ENCODE measurements at regions not wholly inside any gene's neighbourhood (a gene's known extent, or its start where the extent isn't known, plus 50 kb on each side); places are given as distances from the start of the nearest gene placed in this dataset.

DNA sequence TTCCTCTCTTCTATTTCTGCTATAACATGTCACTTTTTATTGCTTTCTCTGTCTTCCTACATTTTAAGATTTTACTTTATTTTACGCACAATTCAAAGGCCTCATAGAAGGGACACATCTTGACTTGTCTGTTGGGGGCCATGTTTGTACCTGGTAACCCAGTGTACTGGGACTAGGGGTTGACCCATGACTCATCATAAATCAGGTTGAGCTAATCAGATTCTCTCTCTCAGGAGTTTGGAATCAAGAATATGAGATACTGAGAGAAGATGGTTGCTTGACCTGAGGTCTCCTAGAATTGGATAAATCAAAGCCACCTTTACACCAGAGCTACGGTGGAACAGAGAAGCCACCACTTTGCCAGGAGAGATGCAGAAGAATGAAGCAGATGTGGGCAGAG lies 153.0 kb downstream of the UXS1 start:
- H3K9me3 ChIP-seq: no peaks in the 10 kb centered on the region
- no peaks in the 10 kb centered on the region for H3K27me3 ChIP-seq (ENCODE audit: low read depth)
- H3K4me3 ChIP-seq: no peak overlapping the region

DNA sequence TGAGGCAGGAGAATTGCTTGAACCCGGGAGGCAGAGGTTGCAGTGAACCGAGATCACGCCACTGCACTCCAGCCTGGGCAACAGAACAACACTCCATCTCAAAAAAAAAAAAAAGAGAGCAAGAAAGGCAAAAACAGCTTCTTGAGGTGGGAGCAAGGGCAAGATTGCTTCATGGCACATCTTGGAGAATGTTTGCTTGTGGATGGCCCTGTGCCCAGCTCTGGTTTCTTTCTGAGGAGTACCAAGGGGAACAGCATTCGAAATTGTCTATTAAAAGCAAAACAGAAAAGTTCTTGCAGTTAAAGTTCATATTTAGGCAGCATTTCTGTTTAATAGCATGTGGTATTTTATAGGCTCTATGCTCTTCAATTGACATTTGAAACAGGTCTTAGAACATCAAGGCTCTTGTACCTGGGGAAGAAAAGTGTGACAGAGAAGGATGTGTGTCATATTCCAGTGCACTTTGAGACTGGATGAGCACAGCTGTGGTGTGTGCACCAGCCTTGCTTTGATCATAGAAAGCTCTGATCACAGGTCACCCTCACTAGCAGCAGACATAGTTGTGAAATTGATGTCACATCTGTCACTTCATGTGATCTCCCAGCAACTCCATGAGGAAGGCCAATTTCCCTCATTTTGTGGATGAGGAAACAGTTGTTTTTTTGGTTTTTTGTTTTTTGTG lies 154.3 kb downstream of the UXS1 start:
- no peaks in the 10 kb centered on the region for H3K9me3 ChIP-seq
- no peaks in the 10 kb centered on the region for H3K27me3 ChIP-seq (ENCODE audit: low read depth)
- DNase-seq (ENCODE audit: low spot score in 2 of 2): no peak
- no peaks in the 10 kb centered on the region for H3K36me3 ChIP-seq (replicated peaks)
- H3K4me1 ChIP-seq: no peaks in the 10 kb centered on the region
- in situ Hi-C loops (cut with MboI; ENCODE audit: low sequenced_read_pairs): no loop called here
- no peak overlapping the region for H3K4me3 ChIP-seq

More for the DNA sequence above, 153.0 kb downstream of the UXS1 start:
- in situ Hi-C loops (cut with MboI; ENCODE audit: low sequenced_read_pairs): no loop called here
- Histone ChIP-seq H3K4me1 (no peaks in the 10 kb centered on the region), H3K36me3 (replicated peaks) (no peaks in the 10 kb centered on the region)
- DNase-seq (ENCODE audit: low spot score in 2 of 2): no peak

DNA sequence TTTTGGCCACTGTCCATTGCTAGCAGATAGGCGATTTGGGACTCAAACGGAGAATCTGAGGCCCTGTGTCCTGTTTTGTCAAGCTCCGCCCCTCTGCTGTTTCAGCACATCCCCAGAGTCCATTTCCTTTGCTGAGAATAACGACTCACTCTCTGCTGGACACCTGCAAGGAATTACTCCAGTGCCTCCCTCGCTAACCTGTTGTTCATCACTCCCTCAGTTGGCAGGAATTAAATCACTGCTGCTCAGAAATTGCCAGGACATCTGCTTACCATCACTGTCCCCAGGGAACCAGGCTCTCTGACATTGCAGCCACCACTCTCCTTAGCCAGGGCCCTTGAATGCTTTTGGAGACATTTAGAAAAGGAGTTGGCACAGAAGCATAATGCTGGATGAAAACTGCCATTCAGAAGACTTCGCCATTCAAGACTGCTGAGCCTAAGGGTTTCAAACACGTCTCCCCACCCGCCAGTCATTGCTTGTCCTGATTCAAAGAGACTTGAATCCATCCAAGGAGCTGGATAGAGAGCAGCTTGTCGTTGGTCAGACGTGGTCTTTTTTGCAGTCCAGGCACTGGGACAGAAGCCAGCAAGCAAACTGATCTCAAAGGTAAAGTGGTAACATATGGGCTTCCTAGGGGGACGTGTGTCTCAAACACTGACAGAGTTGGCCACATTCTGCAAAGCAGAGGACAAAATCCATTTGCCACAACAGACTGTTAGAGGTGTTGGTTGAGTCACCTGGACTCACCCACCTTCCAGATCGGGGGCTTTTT lies 155.3 kb downstream of the UXS1 start:
- DNase-seq (ENCODE audit: low spot score in 2 of 2): no peak
- in situ Hi-C loops (cut with MboI; ENCODE audit: low sequenced_read_pairs): no loop called here
- H3K27me3 ChIP-seq (ENCODE audit: low read depth): no peaks in the 10 kb centered on the region

DNA sequence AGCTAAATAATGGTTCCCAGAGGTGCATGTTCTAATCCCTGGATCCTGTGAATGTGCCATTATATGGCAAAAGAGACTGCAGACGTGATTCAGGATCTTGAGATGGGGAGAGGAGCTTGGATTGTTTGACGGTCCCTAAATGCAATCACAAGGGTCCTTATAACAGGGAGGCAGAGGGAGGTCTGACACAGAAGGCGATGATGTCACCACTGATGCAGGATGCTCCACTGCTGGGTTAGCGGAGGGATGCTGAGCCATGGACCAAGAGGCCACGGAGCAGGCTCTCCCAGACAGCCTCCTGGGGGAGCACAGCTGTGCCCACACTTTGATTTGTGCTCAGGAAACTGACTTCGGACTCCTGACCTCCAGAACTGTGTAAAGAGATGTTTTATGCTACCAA lies 156.2 kb downstream of the UXS1 start:
- H3K36me3 ChIP-seq (replicated peaks): no peaks in the 10 kb centered on the region
- H3K9me3 ChIP-seq: no peaks in the 10 kb centered on the region
- no peak for DNase-seq (ENCODE audit: low spot score in 2 of 2)
- in situ Hi-C loops (cut with MboI; ENCODE audit: low sequenced_read_pairs): no loop called here
- H3K27me3 ChIP-seq (ENCODE audit: low read depth): no peaks in the 10 kb centered on the region
- H3K4me3 ChIP-seq: no peak overlapping the region
- H3K4me1 ChIP-seq: no peaks in the 10 kb centered on the region

More for the DNA sequence above, 155.3 kb downstream of the UXS1 start:
- Histone ChIP-seq H3K4me3 (no peak overlapping the region), H3K4me1 (no peaks in the 10 kb centered on the region), H3K36me3 (replicated peaks) (no peaks in the 10 kb centered on the region), H3K9me3 (no peaks in the 10 kb centered on the region)

DNA sequence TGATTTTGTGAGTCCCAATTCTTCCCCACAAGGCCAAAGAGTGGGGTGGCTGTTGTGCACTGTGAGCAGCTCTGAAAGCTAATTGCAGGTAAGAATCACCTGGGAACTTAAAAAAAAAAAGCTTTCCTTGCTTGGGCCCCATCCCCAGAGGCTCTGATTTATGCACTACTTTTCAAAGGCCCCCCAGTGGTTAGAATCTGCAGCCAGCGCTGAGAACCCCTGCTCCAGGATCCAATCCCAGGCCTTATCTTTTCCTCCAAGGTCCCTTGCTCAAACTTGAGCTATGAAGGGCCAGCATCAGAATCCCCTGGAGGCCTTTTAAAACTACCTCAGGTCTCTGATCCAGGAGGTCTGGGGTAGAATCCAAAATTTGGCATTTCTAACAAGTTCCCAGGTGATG lies 156.8 kb downstream of the UXS1 start:
- no peaks in the 10 kb centered on the region for H3K4me1 ChIP-seq
- no peaks in the 10 kb centered on the region for H3K36me3 ChIP-seq (replicated peaks)
- no peaks in the 10 kb centered on the region for H3K9me3 ChIP-seq
- H3K27me3 ChIP-seq (ENCODE audit: low read depth): no peaks in the 10 kb centered on the region
- DNase-seq (ENCODE audit: low spot score in 2 of 2): no peak
- no peak overlapping the region for H3K4me3 ChIP-seq
- in situ Hi-C loops (cut with MboI; ENCODE audit: low sequenced_read_pairs): no loop called here

DNA sequence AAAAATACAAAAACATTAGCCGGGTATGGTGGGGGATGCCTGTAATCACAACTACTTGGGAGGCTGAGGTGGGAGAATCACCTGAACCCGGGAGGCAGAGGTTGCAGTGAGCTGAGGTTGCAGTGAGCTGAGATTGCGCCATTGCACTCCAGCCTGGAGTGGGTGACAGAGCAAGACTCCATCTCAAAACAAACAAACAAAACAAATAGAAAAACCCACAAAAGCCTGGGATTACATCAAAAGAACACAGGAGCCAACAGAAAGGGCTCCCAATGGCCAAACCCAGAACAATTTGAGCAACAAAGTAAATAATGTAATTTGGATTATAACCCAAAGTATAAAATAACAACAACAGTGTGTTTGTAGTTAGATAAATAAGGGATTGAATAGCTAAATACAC lies 159.8 kb downstream of the UXS1 start:
- Histone ChIP-seq H3K4me3 (no peak overlapping the region), H3K9me3 (no peaks in the 10 kb centered on the region), H3K36me3 (replicated peaks) (no peaks in the 10 kb centered on the region), H3K4me1 (no peaks in the 10 kb centered on the region), H3K27me3 (ENCODE audit: low read depth) (no peaks in the 10 kb centered on the region)
- DNase-seq (ENCODE audit: low spot score in 2 of 2): no peak
- in situ Hi-C loops (cut with MboI; ENCODE audit: low sequenced_read_pairs): no loop called here

DNA sequence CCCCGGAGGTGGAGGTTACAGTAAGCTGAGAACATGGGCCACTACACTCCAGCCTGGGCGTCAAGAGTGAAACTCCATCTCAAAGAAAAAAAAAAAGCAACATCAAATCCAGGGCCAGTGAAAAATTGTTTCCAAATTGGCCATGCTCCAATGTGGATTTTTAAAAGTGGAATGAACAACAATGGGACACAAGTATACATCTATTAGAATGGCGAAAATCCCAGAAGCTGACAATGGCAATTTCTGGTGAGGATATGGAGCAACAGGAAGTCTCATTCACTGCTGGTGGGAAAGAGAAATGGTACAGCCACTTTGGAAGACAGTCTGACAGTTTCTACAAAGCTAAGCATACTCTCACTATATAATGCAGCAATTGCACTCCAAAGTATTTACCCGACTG lies 161.4 kb downstream of the UXS1 start:
- H3K36me3 ChIP-seq (replicated peaks): no peaks in the 10 kb centered on the region
- H3K9me3 ChIP-seq: no peaks in the 10 kb centered on the region
- H3K27me3 ChIP-seq (ENCODE audit: low read depth): no peaks in the 10 kb centered on the region
- no peak for DNase-seq (ENCODE audit: low spot score in 2 of 2)
- in situ Hi-C loops (cut with MboI; ENCODE audit: low sequenced_read_pairs): no loop called here
- H3K4me3 ChIP-seq: no peak overlapping the region
- no peaks in the 10 kb centered on the region for H3K4me1 ChIP-seq

DNA sequence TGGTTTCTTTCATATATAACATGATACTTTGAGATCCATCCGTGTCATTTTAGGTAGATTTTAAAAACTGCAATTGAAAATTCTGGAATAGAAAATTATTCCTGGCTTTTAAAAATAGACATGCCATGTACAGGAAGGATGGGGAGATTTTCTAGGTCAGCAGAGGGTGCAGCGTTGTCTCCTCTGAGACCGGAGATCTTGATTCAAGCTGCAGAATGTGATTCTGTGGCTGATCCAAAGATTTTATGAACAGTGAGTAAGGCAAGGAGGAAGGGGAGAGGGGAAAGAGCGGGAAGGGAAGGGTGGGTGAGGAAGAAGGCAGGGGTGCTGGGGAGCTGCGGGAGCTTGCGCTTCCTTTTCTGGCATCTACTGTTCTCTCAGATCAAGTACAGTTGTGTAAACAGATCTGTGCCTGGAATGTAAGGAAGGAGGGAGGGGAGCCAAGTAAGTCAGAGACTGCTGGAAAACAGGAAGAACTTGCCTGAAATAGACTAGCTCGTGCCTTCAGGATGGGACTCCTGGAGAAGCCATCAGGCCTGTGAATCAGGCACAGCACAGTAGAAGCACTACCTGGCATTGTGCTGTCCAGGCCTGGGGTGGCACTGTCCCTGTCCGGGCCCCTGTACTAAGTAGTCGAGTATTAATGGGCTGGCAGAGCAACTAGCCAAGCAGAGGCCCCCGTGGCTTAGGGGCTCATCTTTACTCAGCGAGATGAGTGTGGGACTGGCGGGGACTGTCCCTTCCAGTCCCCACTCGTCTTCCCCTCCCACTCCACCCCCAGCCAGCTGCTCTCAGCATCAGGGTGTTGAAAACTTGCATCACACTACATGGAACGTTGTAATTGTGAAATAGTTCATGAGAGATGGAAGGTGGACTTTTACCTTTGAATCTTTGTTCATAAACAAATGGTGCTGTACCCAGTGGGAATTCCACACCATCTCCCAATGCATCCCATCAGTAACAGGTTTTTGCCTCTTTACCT lies 163.5 kb downstream of the UXS1 start:
- Histone ChIP-seq H3K9me3 (no peaks in the 10 kb centered on the region), H3K4me3 (no peak overlapping the region), H3K4me1 (no peaks in the 10 kb centered on the region), H3K27me3 (ENCODE audit: low read depth) (no peaks in the 10 kb centered on the region), H3K36me3 (replicated peaks) (no peaks in the 10 kb centered on the region)
- no peak for DNase-seq (ENCODE audit: low spot score in 2 of 2)
- in situ Hi-C loops (cut with MboI; ENCODE audit: low sequenced_read_pairs): no loop called here

DNA sequence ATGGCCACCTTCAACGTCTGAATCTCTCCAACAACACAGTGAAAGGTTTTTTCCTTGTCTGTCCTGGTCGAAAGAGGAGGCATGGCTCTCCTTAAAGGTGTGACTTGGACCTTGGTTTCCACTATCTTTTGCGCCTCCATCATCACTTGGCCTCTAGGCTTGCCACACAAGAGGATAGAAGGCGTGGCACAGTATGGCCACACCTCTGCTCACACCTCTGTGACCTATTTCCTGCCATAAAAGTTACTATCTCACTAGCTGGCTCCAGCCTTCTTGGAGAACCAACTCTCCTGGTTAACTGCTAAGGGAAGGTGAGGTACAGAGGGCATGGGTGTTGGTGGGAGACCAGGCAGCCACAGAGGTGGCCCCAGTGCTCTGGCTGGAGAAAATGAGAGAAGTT lies 165.9 kb downstream of the UXS1 start:
- Histone ChIP-seq H3K27me3 (ENCODE audit: low read depth) (no peaks in the 10 kb centered on the region), H3K9me3 (no peaks in the 10 kb centered on the region), H3K4me3 (no peak overlapping the region), H3K36me3 (replicated peaks) (no peaks in the 10 kb centered on the region), H3K4me1 (no peaks in the 10 kb centered on the region)
- no peak for DNase-seq (ENCODE audit: low spot score in 2 of 2)
- in situ Hi-C loops (cut with MboI; ENCODE audit: low sequenced_read_pairs): no loop called here

DNA sequence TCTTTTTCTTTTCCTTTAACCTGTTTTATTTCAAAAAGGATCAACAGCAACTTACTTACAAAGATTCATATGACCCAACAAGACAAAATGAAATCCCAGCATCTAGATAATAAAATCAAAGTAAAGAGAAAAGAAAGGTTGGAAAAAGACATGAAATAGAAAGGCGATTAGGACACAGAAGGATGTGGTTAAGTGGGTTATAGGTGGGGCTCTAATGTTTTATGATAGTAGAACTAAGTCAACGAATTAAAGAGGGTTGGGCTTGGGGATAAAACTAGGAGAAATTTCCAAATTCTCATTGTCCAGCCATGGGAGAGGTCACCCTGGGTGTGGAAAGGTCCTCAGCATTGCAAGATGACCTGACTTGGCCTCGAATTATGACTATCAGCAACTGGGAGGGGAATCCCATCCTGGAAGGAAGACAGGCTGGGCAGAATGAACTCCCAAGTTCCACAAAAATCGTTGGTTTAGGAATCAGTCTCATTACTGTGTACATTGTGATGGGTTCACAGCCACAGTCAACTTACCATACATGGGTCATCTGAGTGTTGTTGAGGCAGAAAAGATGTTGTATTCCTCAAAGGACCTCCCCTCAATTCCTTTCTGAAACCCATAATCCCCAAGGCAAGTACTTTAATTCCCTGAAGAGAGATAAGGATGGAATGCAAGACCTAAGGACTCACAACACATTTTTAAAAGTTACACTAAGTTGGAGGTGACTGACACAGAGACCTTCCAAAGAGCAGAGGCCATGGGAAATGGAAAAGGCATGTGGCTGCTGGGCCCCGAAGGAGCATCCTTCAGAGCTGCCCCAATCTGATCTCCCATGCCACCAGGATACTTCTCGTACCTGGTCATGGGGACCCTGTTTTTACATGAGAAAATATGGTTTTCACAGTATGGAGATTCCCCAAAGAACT lies 167.6 kb downstream of the UXS1 start:
- DNase-seq (ENCODE audit: low spot score in 2 of 2): no peak
- H3K4me3 ChIP-seq: no peak overlapping the region
- H3K9me3 ChIP-seq: no peaks in the 10 kb centered on the region
- H3K4me1 ChIP-seq: no peaks in the 10 kb centered on the region
- in situ Hi-C loops (cut with MboI; ENCODE audit: low sequenced_read_pairs): no loop called here
- no peaks in the 10 kb centered on the region for H3K36me3 ChIP-seq (replicated peaks)
- no peaks in the 10 kb centered on the region for H3K27me3 ChIP-seq (ENCODE audit: low read depth)

DNA sequence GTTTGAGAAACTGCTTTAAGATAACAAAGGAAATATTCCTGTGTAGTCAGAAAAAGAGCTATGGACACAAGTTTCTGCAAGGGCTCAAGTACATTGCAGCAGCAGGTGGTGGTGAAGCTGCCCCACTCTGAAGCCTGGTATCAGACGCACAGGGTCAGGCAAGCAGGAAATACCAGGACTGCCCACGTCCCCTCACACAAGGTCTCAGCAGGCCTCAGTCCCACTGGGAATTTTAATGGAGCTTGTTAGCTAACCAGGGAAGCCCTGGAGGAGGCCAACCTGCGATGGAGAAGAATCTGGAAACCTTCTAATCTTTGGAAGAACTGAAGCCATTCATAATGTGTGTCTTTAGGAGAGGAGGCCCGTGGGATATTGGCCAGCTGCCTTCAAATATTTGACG lies 168.3 kb downstream of the UXS1 start:
- Histone ChIP-seq H3K9me3 (no peaks in the 10 kb centered on the region), H3K4me3 (no peak overlapping the region), H3K36me3 (replicated peaks) (no peaks in the 10 kb centered on the region), H3K4me1 (no peaks in the 10 kb centered on the region), H3K27me3 (ENCODE audit: low read depth) (no peaks in the 10 kb centered on the region)
- in situ Hi-C loops (cut with MboI; ENCODE audit: low sequenced_read_pairs): no loop called here
- no peak for DNase-seq (ENCODE audit: low spot score in 2 of 2)

DNA sequence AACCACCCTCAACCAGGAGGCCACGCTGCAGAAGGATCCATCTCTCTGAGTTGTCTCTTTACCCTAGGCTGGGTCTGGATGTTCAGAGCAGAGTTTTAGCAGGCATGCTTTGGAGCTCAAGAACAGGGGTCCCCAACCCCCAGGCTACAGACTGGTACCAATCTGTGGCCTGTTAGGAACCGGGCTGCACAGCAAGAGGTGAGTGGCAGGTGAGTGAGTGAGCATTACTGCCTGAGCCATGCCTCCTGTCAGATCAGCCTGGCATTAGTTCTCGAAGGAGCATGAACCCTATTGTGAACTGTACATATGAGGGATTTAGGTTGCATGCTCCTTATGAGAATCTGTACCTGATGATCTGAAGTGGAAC lies 172.5 kb downstream of the UXS1 start:
- Histone ChIP-seq H3K9me3 (no peaks in the 10 kb centered on the region), H3K4me3 (no peak overlapping the region), H3K4me1 (no peaks in the 10 kb centered on the region), H3K27me3 (ENCODE audit: low read depth) (no peaks in the 10 kb centered on the region), H3K36me3 (replicated peaks) (no peaks in the 10 kb centered on the region)
- DNase-seq (ENCODE audit: low spot score in 2 of 2): no peak
- in situ Hi-C loops (cut with MboI; ENCODE audit: low sequenced_read_pairs): no loop called here

Data from HAP-1 (cell line).